SK-N-SH (cell line): ENCODE measurements at regions not wholly inside any gene's neighbourhood (a gene's known extent, or its start where the extent isn't known, plus 50 kb on each side); places are given as distances from the start of the nearest gene placed in this dataset.
"Not testable (repeated sequence)": the region's sequence is repeated elsewhere in the genome, so short reads cannot be mapped to it uniquely, and the experiment has no call there.

Source experiments
- CTCF ChIA-PET: fragments of 300-600, 350-600 bp; formaldehyde crosslinking; extraction: SDS; loops from one replicate; lab custom pipeline; 2021; lab: Yijun Ruan, JAX
- POLR2A ChIA-PET: fragments of 350-600 bp; sonication (Branson Sonifier 250); formaldehyde crosslinking; extraction: SDS; loops from one replicate; lab custom pipeline; 2020; ENCODE audit warnings: antibody characterized with exemption, inconsistent platforms; lab: Yijun Ruan, JAX
- DNase-seq: peaks from one replicate; pipeline ENCODE4 v3.0.0; 2012
- H2AFZ ChIP-seq: fragments of 200-600 bp; sonication (generic); 2 replicates; pipeline ENCODE4 v1.8.1; 2016; ENCODE audit warnings: antibody characterized with exemption, mild to moderate bottlenecking, low read depth
- H3F3A ChIP-seq: fragments of 200-600 bp; sonication (generic); replicated peaks from 2 replicates; pipeline ENCODE3; 2016; ENCODE audit warnings: antibody characterized with exemption, mild to moderate bottlenecking; ENCODE audit not compliant: insufficient read depth
- H3K27ac ChIP-seq, 2 experiments: fragments of 200-500 bp in 1 of 2; fragments of 200-600 bp in 1 of 2; sonication (Bioruptor generic) in 1 of 2; sonication (generic), shearing (Covaris generic) in 1 of 2; 2 replicates each; pipeline versions ENCODE4 v1.5.1 to v1.6.1; 2014 to 2016; ENCODE audit warnings: low read depth in 2 of 2, inconsistent platforms in 1 of 2, low read length in 1 of 2, mild to moderate bottlenecking in 1 of 2, mixed read lengths in 1 of 2
- H3K27me3 ChIP-seq: fragments of 200-600 bp; sonication (generic), shearing (Covaris generic); 2 replicates; pipeline ENCODE4 v1.6.1; 2016; ENCODE audit warnings: mixed run types; ENCODE audit not compliant: insufficient read depth
- H3K36me3 ChIP-seq, 2 experiments: fragments of 200-500 bp in 1 of 2; fragments of 200-600 bp in 1 of 2; sonication (Bioruptor generic) in 1 of 2; sonication (generic) in 1 of 2; replicated peaks in 1 of 2; 2 replicates each; pipeline versions ENCODE3 to v1.5.1; 2014 to 2016; ENCODE audit warnings: low read length in 1 of 2, mild to moderate bottlenecking in 1 of 2; ENCODE audit not compliant: insufficient read depth in 2 of 2, control insufficient read depth in 1 of 2
- H3K4me1 ChIP-seq, 2 experiments: fragments of 200-500 bp in 1 of 2; fragments of 200-600 bp in 1 of 2; sonication (Bioruptor generic) in 1 of 2; sonication (generic), shearing (Covaris generic) in 1 of 2; 2 replicates each; pipeline versions ENCODE4 v1.5.1 to v1.6.1; 2014 to 2016; ENCODE audit warnings: low read depth in 1 of 2, low read length in 1 of 2, mixed run types in 1 of 2; ENCODE audit not compliant: insufficient read depth in 2 of 2, control insufficient read depth in 1 of 2
- H3K4me2 ChIP-seq: fragments of 200-600 bp; sonication (generic), shearing (Covaris generic); 2 replicates; pipeline ENCODE4 v1.6.1; 2017; ENCODE audit warnings: mixed run types
- H3K4me3 ChIP-seq, 2 experiments: fragments of 200-500 bp in 1 of 2; fragments of 200-600 bp in 1 of 2; sonication (Bioruptor generic) in 1 of 2; sonication (generic), shearing (Covaris generic) in 1 of 2; 2 replicates each; pipeline versions ENCODE4 v1.5.1 to v1.8.1; 2014 to 2016; ENCODE audit warnings: low read depth in 2 of 2, inconsistent platforms in 1 of 2, low read length in 1 of 2, mild to moderate bottlenecking in 1 of 2, mixed read lengths in 1 of 2, moderate library complexity in 1 of 2
- H3K79me2 ChIP-seq: fragments of 200-600 bp; sonication (generic); 2 replicates; pipeline ENCODE4 v1.8.1; 2017; ENCODE audit warnings: mild to moderate bottlenecking; ENCODE audit not compliant: insufficient read depth
- H3K9ac ChIP-seq: fragments of 200-600 bp; sonication (generic); 2 replicates; pipeline ENCODE4 v1.6.1; 2017; ENCODE audit warnings: mixed run types
- H3K9me2 ChIP-seq: fragments of 200-600 bp; sonication (generic); 2 replicates; pipeline ENCODE4 v1.6.1; 2017; ENCODE audit warnings: mixed run types
- H3K9me3 ChIP-seq: fragments of 200-600 bp; sonication (generic); 2 replicates; pipeline ENCODE4 v1.6.1; 2017; ENCODE audit warnings: mixed run types, mild to moderate bottlenecking, moderate library complexity
- H4K20me1 ChIP-seq: fragments of 200-600 bp; sonication (generic); 2 replicates; pipeline ENCODE4 v1.6.1; 2017; ENCODE audit warnings: mild to moderate bottlenecking, mixed run types; ENCODE audit not compliant: insufficient read depth
- CHD2 ChIP-seq: fragments of 150-350 bp; IDR thresholded peaks from 2 replicates; pipeline ENCODE4 v1.6.1; 2018; ENCODE audit warnings: low read length; ENCODE audit not compliant: partially characterized antibody
- EP300 ChIP-seq, 2 experiments: IDR thresholded peaks; 2 replicates each; pipeline versions ENCODE4 v1.4.0 to v1.6.1; 2012; ENCODE audit warnings: borderline replicate concordance in 1 of 2, low read depth in 1 of 2, low read length in 1 of 2
- EZH2phosphoT487 ChIP-seq: fragments of 200-600 bp; sonication (generic); IDR thresholded peaks from 2 replicates; pipeline ENCODE4 v1.6.1; 2017; ENCODE audit warnings: low read depth, mixed run types, mild to moderate bottlenecking, antibody characterized with exemption, moderate library complexity, borderline replicate concordance
- GABPA ChIP-seq: IDR thresholded peaks from 2 replicates; pipeline ENCODE4 v1.4.0; 2012; ENCODE audit warnings: low read depth, mild to moderate bottlenecking
- GATA2 ChIP-seq: sonication (generic); formaldehyde crosslinking; IDR thresholded peaks from 2 replicates; pipeline ENCODE4 v1.5.0; 2020; ENCODE audit warnings: mild to moderate bottlenecking, missing genetic modification reagents
- IRF3 ChIP-seq: fragments of 150-350 bp; IDR thresholded peaks from 2 replicates; pipeline ENCODE4 v1.6.1; 2016; ENCODE audit warnings: mild to moderate bottlenecking, low read depth, low read length
- JUND ChIP-seq: IDR thresholded peaks from 2 replicates; pipeline ENCODE4 v1.4.0; 2012
- MEF2A ChIP-seq: IDR thresholded peaks from 2 replicates; pipeline ENCODE4 v1.4.0; 2012; ENCODE audit warnings: low read depth, borderline replicate concordance
- RCOR1 ChIP-seq: fragments of 150-350 bp; IDR thresholded peaks from 2 replicates; pipeline ENCODE4 v1.6.1; 2017; ENCODE audit warnings: antibody characterized with exemption, low read length
- SIN3A ChIP-seq: IDR thresholded peaks from 2 replicates; pipeline ENCODE4 v1.6.1; 2012; ENCODE audit warnings: low read depth, mild to moderate bottlenecking, low read length, moderate library complexity, borderline replicate concordance
- TAF1 ChIP-seq: IDR thresholded peaks from 2 replicates; pipeline ENCODE4 v1.6.1; 2012; ENCODE audit warnings: low read depth, mild to moderate bottlenecking, low read length, moderate library complexity, borderline replicate concordance
- TCF12 ChIP-seq: IDR thresholded peaks from 2 replicates; pipeline ENCODE4 v1.4.0; 2012
- TEAD4 ChIP-seq: IDR thresholded peaks from 2 replicates; pipeline ENCODE4 v1.4.0; 2012; ENCODE audit warnings: mild to moderate bottlenecking, borderline replicate concordance; ENCODE audit not compliant: insufficient read depth
- USF1 ChIP-seq: IDR thresholded peaks from 2 replicates; pipeline ENCODE4 v1.4.0; 2012; ENCODE audit warnings: low read depth, borderline replicate concordance
- YY1 ChIP-seq: IDR thresholded peaks from 2 replicates; pipeline ENCODE4 v1.4.0; 2012; ENCODE audit warnings: low read depth, mild to moderate bottlenecking
- WGBS: methylation state at CpG from one replicate; pipeline ENCODE4 v1.1.6; 2017; ENCODE audit warnings: low lambda C conversion rate; 5-methylcytosine and 5-hydroxymethylcytosine counted together
- TF ChIP-seq, protein P1 (sequence below): IDR thresholded peaks from 2 replicates; pipeline ENCODE4 v1.6.1; 2012; ENCODE audit warnings: mild to moderate bottlenecking, low read depth, low read length, moderate library complexity
- TF ChIP-seq, protein P2 (sequence below): fragments of 200-600 bp; sonication (generic); IDR thresholded peaks from 2 replicates; pipeline ENCODE4 v1.6.1; 2017; ENCODE audit warnings: antibody characterized with exemption, mild to moderate bottlenecking, moderate library complexity

DNA sequence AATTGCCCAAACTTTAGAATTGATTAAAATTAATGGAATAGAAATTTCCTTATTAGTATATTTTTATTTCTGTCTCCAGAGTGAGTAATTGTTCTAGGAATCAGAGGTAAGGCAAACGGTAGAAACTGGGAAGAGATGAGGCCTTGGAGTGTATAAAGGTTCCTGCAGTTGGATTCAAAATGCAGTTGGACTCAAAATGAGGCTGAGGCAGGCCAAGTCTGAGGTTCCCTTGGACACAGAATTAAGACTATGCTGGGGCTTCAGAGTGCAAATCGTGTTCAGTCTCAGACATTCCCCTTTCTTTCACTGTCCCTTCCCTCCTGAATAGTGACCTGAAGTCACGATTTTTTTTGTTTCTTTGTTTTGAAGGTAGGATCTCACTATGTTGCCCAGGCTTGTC is 746.9 kb upstream of the NRXN1 start:
- Histone ChIP-seq H3K36me3 (no peaks in the 10 kb centered on the region), H3F3A (no peaks in the 10 kb centered on the region), H3K4me3 (no peak overlapping the region), H3K27ac (no peak overlapping the region), H3K4me1 (no peaks in the 10 kb centered on the region), H2AFZ (no peak overlapping the region), H3K79me2 (no peaks in the 10 kb centered on the region), H3K4me2 (no peak overlapping the region), H3K9me3 (no peaks in the 10 kb centered on the region), H3K9ac (no peak overlapping the region), H3K27me3 (no peaks in the 10 kb centered on the region), H4K20me1 (no peaks in the 10 kb centered on the region), H3K9me2 (no peaks in the 10 kb centered on the region)
- no peak for DNase-seq
- POLR2A ChIA-PET, result no interaction called here
- TF ChIP-seq SIN3A, result no peak
- TF ChIP-seq EP300 (IDR thresholded peaks at IDR 0.05; ENCODE audit: borderline replicate concordance in 1 of 2, low read depth in 1 of 2, low read length in 1 of 2), result no peak
- no peak for TF ChIP-seq YY1
- CTCF ChIA-PET, result no interaction called here
- 28% methylated on average over 3 of the region's 3 CpGs for WGBS

DNA sequence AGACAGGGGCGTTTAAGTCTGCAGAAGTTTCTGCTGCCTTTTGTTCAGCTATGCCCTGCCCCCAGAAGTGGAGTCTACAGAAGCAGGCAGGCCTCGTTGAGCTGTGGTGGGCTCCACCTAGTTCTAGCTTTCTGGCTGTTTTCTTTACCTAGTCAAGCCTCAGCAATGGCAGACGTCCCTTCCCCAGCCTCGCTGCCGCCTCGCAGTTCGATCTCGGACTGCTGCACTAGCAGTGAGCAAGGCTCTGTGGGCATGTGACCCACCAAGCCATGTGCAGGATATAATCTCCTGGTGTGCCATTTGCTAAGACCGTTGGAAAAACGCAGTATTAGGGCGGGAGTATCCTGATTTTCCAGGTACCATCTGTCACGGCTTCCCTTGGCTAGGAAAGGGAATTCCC is 742.7 kb upstream of the NRXN1 start:
- H3K36me3 ChIP-seq, CTCF ChIA-PET, H3K4me2 ChIP-seq, H3K4me1 ChIP-seq, POLR2A ChIA-PET, H3K27me3 ChIP-seq, H3K27ac ChIP-seq, H3K4me3 ChIP-seq, H3K9me2 ChIP-seq, H4K20me1 ChIP-seq, H3K9ac ChIP-seq, DNase-seq, H3K79me2 ChIP-seq, H3F3A ChIP-seq, H2AFZ ChIP-seq, H3K9me3 ChIP-seq: not testable (repeated sequence)
- 34% methylated on average over 6 of the region's 12 CpGs for WGBS

GRCh38 chr2:51760441-51760840 is 728.5 kb upstream of the NRXN1 start:
- ChIA-PET POLR2A (no interaction called here), CTCF (no interaction called here)
- Histone ChIP-seq H4K20me1 (no peaks in the 10 kb centered on the region), H3K9ac (no peak overlapping the region), H3K4me2 (no peak overlapping the region), H3K36me3 (no peaks in the 10 kb centered on the region), H3K9me2 (no peaks in the 10 kb centered on the region), H3K4me1 (no peaks in the 10 kb centered on the region), H3K4me3 (no peak overlapping the region), H2AFZ (0 out of 2 replicates have a peak overlapping the region, but pooled peaks have one; percentile 0), H3F3A (no peaks in the 10 kb centered on the region), H3K27ac (no peak overlapping the region), H3K9me3 (no peaks in the 10 kb centered on the region), H3K79me2 (no peaks in the 10 kb centered on the region), H3K27me3 (no peaks in the 10 kb centered on the region)
- no peak for DNase-seq
- TF ChIP-seq MEF2A (no peak), GABPA (no peak), TEAD4 (no peak), TAF1 (no peak), JUND (no peak), IRF3 (no peak), GATA2 (CRISPR knock-in tag) (no peak), CHD2 (no peak), USF1 (no peak), TCF12 (no peak), RCOR1 (no peak), EZH2phosphoT487 (no peak)
- TF ChIP-seq, protein P1, sequence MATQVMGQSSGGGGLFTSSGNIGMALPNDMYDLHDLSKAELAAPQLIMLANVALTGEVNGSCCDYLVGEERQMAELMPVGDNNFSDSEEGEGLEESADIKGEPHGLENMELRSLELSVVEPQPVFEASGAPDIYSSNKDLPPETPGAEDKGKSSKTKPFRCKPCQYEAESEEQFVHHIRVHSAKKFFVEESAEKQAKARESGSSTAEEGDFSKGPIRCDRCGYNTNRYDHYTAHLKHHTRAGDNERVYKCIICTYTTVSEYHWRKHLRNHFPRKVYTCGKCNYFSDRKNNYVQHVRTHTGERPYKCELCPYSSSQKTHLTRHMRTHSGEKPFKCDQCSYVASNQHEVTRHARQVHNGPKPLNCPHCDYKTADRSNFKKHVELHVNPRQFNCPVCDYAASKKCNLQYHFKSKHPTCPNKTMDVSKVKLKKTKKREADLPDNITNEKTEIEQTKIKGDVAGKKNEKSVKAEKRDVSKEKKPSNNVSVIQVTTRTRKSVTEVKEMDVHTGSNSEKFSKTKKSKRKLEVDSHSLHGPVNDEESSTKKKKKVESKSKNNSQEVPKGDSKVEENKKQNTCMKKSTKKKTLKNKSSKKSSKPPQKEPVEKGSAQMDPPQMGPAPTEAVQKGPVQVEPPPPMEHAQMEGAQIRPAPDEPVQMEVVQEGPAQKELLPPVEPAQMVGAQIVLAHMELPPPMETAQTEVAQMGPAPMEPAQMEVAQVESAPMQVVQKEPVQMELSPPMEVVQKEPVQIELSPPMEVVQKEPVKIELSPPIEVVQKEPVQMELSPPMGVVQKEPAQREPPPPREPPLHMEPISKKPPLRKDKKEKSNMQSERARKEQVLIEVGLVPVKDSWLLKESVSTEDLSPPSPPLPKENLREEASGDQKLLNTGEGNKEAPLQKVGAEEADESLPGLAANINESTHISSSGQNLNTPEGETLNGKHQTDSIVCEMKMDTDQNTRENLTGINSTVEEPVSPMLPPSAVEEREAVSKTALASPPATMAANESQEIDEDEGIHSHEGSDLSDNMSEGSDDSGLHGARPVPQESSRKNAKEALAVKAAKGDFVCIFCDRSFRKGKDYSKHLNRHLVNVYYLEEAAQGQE, result no peak
- TF ChIP-seq, protein P2, sequence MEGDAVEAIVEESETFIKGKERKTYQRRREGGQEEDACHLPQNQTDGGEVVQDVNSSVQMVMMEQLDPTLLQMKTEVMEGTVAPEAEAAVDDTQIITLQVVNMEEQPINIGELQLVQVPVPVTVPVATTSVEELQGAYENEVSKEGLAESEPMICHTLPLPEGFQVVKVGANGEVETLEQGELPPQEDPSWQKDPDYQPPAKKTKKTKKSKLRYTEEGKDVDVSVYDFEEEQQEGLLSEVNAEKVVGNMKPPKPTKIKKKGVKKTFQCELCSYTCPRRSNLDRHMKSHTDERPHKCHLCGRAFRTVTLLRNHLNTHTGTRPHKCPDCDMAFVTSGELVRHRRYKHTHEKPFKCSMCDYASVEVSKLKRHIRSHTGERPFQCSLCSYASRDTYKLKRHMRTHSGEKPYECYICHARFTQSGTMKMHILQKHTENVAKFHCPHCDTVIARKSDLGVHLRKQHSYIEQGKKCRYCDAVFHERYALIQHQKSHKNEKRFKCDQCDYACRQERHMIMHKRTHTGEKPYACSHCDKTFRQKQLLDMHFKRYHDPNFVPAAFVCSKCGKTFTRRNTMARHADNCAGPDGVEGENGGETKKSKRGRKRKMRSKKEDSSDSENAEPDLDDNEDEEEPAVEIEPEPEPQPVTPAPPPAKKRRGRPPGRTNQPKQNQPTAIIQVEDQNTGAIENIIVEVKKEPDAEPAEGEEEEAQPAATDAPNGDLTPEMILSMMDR, result no peak
